ENCODE measurements at regions not wholly inside any gene's neighbourhood (a gene's known extent, or its start where the extent isn't known, plus 50 kb on each side); places are given as distances from the start of the nearest gene placed in this dataset.
"Not testable (repeated sequence)": the region's sequence is repeated elsewhere in the genome, so short reads cannot be mapped to it uniquely, and the experiment has no call there.

DNA sequence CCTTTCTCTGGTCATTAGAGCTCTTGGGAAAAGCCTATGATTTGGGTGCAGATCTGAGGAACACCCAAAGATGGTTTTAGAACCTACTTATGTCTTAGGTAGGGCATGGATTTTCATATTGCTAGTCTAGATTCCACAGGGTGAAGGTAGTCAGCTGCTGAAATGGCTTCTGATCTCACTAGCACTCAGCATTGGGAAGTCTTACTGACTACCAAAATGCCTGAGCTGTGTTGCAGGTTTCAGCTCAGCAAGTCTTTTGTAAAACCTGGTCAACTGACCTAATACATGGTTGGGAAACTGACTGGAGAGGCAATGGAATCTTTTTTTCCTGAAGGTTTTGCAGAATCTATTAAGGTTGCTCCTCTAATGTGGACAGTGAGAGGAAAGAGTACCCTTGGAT lies 136.4 kb downstream of the CCNG2 start:
- ATAC-seq (ENCODE audit: poor library complexity) = no peak
- no peak for DNase-seq
- intact Hi-C loops (cut with DNase I) = no loop called here

DNA sequence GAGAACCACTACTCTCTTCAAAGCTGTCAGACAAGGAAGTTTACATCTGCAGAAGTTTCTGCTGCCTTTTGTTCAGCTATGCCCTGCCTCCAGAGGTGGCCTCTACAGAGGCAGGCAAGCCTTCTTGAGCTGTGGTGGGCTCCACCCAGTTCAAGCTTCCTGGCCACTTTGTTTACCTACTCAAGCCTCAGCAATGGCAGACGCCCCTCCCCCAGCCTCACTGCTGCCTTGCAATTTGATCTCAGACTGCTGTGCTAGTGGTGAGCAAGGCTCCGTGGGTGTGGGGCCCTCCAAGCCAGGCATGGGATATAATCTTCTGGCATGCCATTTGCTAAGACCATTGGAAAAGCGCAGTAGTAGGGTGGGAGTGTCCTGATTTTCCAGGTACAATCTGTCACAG lies 144.0 kb downstream of the CCNG2 start:
- intact Hi-C loops (cut with DNase I); DNase-seq; ATAC-seq (ENCODE audit: poor library complexity): not testable (repeated sequence)

DNA sequence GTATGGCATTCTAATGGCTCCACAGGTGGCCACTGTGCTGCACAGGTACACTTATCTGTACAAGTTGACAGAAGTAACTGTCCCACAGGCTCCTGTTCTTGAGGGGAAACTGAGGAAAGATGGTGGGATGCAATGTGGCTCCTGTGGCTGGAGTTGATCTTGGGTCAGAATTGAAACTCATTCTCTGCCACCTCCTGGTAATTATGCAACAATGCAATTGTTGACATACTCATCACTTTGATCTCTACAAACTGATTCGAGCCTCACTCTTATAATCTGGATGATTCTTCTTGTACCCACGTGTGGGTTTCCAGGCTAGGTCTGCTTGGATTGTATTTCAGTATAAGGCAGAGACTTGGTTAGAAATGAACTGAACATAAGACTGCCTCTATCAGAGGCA lies 148.8 kb downstream of the CCNG2 start:
- intact Hi-C loops (cut with DNase I) = no loop called here
- DNase-seq (no peak), ATAC-seq (ENCODE audit: poor library complexity) (no peak)

DNA sequence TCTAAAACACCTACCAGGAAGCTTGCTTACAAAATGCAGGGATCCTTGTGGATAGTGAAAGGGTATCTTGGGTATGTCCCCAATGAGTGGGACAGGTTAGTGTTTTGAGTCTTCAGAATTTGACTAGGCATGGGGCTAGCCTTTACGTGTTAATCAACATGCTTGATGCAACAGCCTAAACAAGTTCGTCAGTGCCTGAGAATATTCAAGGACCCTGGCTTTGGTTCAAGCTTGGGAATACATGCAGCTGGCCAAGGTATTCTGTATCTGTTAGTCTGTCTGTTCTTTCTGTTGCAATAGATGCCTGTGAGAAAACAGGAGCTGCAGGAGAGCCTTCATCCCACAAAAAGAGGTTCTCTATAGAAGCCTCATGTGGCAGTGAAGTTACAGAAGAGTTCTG lies 149.5 kb downstream of the CCNG2 start:
- no peak for ATAC-seq (ENCODE audit: poor library complexity)
- DNase-seq = no peak
- intact Hi-C loops (cut with DNase I) = no loop called here

DNA sequence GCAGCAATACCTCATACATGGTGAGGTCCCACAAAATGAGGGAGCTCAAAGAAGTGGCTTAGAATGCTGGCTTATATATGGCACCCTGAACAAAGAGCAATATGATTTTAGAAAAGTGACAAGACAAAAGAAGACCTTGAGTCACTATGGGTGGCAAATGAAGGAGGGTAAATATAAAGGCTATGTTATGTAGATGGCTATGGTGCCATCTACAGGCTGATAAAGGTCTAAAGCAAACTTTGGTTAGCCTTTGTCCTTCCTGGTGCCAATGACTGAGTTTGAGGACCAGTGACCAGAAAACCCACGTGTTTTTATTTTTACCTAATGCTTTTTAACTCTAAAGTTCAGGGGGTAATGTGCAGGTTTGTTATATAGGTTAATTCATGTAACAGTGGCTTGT lies 151.8 kb downstream of the CCNG2 start:
- intact Hi-C loops (cut with DNase I) = no loop called here
- DNase-seq (no peak), ATAC-seq (ENCODE audit: poor library complexity) (no peak)

DNA sequence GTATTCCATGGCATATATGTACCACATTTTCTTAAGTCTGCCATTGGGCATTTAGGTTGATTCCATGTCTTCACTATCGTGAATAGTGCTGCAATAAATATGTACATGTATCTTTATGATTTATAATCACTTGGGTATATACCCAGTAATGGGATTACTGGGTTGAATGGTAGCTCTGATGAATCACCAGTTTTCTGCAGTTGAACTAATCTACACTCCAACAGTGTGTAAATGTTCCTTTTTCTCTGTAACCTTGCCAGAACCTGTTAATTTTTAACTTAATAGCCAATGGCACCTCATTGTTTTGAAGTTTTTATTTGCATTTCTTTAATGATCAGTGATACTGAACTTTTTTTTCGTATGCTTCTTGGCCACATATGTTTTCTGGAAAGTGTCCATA lies 152.5 kb downstream of the CCNG2 start:
- intact Hi-C loops (cut with DNase I) = no loop called here
- DNase-seq (no peak), ATAC-seq (ENCODE audit: poor library complexity) (no peak)

DNA sequence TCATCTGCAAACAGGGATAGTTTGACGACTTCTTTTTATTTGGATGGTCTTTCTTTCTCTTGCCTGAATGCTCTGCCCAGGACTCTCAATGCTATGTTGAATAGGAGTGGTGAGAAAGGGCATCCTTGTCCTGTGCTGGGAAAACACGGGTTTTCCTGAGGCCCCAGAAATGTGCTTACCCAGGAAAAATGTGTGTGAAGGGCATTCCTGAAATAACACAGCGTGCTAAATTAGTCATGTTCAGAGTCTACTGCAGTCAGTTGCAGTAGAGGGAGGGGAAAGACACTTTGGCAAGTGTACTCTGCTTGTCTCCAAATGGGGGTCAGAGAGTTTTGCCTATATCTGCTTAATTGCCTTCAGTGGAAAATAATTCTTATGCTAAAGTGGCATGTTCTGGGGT lies 153.9 kb downstream of the CCNG2 start:
- intact Hi-C loops (cut with DNase I) = no loop called here
- ATAC-seq (ENCODE audit: poor library complexity) = no peak
- no peak for DNase-seq

DNA sequence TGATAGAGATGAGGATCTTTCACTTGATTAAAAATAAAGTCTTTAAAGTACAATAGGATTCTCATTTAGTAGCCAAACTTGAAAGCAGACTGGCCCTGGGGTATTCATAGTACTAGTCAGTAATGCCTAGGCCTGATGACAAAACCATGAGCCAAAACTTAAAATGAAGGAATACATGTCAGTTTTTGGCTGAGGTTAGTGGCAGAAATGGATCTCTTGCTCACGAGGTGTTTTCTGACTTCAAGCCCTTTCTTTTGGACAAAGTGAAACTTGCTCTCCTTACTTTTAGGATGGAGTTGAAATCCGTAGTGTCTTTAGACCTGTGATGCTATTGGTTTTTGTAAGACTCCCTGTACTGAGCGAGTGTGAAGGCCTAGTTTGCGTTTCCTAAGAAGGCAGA lies 157.7 kb downstream of the CCNG2 start:
- intact Hi-C loops (cut with DNase I) = no loop called here
- ATAC-seq (ENCODE audit: poor library complexity) (no peak), DNase-seq (no peak)

DNA sequence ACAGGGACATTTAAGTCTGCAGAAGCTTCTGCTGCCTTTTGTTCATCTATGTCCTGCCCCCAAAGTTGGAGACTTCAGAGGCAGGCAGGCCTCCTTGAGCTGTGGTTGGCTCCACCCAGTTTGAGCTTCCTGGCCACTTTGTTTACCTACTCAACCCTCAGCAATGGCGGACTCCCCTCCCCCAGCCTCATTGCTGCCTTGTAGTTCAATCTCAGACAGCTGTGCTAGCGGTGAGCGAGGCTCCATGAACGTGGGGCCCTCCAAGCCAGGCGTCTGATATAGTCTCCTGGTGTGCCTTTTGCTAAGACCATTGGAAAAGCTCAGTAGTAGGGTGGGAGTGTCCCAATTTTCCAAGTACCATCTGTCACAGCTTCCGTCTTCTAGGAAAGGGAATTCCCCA lies 170.1 kb downstream of the CCNG2 start:
- intact Hi-C loops (cut with DNase I) = no loop called here
- ATAC-seq (ENCODE audit: poor library complexity) = no peak
- DNase-seq = no peak

DNA sequence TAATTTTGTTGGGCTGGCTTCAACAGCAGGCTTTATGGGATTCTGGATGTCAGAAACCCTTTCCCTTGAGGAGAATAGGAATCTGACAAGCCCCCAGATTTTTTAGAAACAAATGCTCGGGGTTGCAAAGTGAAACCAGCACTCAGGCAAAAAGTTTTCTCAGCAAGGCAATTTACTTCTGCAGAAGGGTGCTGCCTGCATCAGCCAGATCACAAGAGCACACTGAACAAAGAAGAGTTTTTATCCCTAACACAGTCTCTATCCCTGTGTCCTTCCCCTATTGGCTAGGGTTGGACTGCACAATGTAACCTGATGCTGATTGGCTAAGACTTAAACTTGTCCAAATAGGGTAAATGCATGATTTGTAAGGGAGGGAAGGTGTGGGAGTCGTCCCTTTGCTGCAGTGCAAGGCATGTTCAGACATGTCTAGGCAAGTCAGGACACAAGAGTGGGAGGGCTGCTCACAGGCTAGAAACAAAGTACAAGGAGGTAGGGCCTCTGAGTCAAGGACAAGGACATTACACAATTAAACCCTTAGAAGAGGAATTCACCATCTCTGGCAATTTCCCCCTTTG lies 175.8 kb downstream of the CCNG2 start:
- no peak for DNase-seq
- ATAC-seq (ENCODE audit: poor library complexity) = no peak
- intact Hi-C loops (cut with DNase I) = no loop called here

DNA sequence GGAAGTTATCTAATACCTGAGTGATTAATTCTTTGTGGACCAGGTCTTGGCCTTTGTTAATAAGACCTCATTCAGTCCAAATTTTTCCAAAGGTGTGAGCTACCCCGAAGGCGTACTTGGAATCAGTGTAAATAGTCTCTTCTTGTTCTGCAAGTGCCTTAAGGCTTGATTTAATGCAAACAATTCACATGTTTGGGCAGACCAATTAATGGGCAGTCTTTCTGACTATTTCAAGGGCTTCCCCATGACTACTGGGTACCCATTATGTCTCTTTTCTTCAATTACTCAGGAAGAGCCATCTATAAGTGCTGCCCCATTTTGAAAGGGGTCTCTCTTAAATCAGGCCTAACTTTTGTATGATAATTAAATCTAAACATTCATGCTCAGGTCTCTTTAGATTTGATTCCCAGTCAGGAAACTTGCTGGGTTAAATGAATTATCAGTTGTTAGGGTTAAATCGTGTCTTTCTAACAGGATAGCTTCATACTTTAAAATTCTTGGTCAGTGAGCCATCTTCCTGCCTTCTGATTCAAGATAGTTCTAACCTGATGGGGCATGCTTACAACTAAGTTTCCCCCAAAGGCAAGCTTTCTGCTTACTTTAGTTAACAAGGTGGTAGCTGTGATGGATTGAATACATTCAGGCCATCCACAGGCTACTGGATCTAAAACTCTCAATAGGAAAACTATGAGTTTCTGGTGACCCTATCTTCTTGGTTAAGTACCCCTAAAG lies 179.6 kb downstream of the CCNG2 start:
- no peak for ATAC-seq (ENCODE audit: poor library complexity)
- intact Hi-C loops (cut with DNase I) = no loop called here
- DNase-seq = no peak

DNA sequence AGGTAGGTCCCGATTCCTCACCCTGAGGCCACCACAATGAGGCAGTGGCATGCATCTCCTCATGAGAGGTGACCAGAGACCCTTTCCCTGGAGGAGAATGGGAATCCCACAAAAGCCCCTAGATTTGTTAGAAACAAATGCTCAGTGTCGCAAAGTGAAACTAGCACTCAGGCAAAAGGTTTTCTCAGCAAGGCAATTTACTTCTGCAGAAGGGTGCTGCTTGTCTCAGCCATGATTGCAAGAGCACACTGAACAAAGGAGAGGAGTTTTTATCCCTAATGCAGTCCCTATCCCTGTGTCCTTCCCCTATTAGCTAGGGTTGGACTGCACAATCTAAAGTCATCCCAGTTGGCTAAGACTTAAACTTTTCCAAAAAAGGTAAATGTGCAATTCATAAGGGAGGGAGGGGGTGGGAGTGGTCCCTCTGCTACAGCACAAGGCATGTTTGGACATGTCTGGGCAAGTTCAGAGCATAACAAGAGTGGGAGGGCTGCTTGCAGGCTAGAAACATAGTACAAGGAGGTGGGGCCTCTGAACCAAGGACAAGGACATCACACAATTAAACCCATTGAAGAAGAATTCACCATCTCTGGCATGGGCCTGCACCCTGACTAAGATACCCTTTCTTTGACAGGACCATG lies 185.3 kb downstream of the CCNG2 start:
- ATAC-seq (ENCODE audit: poor library complexity) = no peak
- intact Hi-C loops (cut with DNase I) = no loop called here
- DNase-seq = no peak

DNA sequence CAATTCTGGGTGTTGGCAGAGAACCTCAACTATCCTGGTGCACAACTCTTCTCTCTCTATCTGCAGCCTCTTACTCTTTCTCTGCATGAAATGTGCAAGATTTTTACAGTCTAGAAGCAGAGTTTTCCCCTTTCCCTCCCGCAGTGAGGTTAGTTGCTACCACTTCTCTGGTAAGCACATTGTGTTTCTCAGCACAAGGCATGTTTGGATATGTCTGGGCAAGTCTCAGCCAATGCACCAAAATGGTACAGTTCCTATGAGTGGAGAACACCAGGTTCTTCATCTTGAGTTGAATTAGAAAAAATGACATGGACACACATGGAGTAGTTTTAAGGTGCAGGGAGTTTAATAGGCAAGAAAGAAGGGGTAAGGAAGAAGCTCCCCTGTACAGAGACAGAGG lies 187.0 kb downstream of the CCNG2 start:
- intact Hi-C loops (cut with DNase I) = no loop called here
- DNase-seq (no peak), ATAC-seq (ENCODE audit: poor library complexity) (no peak)

DNA sequence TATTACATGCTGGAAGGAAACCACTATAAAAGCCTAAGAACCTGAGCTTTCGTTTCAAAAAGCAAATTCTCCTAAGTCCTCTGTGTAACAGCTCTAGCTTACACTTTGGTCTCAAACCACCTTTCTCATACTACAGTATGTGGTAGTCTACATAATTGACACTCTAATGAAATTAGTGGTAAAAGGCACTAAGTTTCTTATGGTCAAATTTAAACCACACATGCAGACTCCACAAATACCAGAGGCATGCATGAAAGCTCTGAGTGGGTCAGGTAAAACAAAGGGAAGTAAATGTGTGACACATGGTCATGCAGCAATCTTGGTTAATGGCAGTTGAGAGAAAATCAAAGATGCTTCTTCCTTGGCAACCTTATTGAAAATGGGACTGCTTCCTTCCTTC lies 187.8 kb downstream of the CCNG2 start:
- DNase-seq = no peak
- ATAC-seq (ENCODE audit: poor library complexity) = no peak
- intact Hi-C loops (cut with DNase I) = no loop called here

DNA sequence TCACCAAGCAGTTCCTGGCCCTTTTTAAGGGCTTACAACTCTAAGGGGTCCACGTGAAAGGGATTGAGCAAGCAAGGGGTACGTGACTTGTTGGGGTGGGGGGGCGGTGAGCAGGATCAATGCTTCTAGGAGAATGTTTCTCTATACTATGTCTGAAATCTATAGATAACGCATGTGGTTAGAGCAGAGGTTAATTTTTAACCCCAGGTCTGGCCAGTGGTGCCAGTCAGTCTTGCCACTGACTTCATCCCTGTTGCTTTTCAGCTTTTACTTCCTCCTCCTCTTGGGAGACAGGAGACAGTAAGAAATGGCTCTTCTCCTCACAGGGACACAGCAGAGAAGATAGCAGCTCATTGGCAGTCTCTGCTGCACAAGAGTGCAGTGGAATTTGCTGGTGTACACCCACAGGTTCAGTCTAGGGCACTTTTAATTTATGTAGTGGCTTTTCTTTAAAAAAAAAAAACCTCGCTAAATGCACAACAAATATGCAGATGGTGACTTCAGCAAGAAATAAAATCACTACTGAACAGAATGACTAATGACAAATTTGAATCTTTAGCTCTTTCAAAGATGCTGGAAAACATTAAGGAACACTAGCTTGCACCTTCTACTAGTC lies 190.5 kb downstream of the CCNG2 start:
- ATAC-seq (ENCODE audit: poor library complexity) (no peak), DNase-seq (no peak)
- intact Hi-C loops (cut with DNase I) = no loop called here

DNA sequence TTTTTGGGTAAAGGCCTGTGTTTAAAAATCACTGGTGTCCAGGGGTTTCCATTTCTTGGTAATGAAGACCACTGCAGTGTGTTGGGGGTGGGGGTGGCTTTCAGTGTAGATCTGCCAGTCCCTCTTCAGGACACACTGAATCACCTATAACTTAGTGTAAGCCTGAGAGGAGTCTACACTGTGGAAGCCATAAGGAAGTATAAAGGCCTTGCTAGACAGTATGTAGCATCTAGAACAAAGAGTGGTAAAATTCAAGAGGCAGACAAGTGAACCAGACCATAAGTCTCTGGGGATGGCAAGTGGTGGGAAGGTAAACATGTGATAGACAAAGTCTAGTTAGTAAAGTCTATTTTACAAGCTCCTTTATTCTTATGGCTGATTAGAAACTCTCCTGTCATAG lies 191.8 kb downstream of the CCNG2 start:
- ATAC-seq (ENCODE audit: poor library complexity) (no peak), DNase-seq (no peak)
- intact Hi-C loops (cut with DNase I) = no loop called here

DNA sequence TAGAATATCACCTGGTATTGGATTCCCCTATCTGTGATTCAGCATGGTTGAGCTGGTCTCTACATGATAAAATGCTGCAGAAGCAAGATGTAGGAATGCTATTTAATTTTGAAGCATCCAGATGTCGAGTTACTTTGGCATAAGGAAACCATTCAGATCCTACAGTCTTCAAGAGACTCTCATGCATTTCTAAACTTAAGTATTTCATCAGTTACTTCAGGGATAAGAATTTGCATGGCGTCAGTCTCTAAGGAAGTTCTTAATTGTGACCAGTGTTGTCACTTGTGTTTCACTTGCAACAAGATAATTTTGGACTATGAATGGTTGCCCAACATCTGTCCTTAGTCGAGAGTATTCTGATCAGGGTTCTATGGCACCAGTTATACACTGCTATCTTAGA lies 192.4 kb downstream of the CCNG2 start:
- intact Hi-C loops (cut with DNase I) = no loop called here
- ATAC-seq (ENCODE audit: poor library complexity) (no peak), DNase-seq (no peak)

DNA sequence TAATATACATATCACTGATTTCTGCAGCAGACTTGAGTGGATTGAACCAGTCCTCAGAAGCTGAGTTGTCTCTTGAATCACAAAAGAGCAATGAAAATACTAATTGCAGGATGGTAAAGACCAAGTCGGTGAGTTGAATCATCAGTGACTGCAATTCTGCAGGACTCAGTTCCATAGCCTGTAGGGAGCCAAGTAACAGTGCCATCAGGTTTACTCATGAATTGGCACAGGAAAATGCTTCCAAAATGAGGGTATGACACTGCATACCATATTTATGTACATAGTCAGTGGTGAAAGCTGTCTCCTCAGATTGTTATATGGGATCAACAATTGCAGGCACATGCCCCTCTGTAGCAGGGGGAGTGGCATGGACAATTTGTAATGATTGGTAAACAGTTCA lies 192.8 kb downstream of the CCNG2 start:
- intact Hi-C loops (cut with DNase I) = no loop called here
- ATAC-seq (ENCODE audit: poor library complexity) = no peak
- no peak for DNase-seq

DNA sequence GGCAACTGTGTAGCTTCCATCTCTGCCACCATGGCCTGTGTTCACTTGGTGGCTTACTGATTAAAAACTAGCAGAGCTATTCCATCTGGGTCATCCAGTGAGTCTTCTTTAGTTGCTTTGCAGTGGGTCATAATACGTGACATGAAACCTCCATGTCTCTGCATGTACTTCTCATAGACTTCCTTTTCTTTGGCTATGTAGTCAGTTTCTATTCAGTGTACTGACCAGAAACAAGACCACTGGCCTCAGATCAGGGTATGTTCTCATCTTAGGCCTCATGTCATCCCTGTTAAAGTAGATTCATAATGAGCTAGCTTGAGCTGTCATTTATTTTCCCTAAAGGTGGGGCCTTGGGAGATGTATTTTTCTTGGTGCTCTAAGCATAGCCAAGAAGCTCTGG lies 195.2 kb downstream of the CCNG2 start:
- ATAC-seq (ENCODE audit: poor library complexity) (no peak), DNase-seq (no peak)
- intact Hi-C loops (cut with DNase I) = no loop called here

DNA sequence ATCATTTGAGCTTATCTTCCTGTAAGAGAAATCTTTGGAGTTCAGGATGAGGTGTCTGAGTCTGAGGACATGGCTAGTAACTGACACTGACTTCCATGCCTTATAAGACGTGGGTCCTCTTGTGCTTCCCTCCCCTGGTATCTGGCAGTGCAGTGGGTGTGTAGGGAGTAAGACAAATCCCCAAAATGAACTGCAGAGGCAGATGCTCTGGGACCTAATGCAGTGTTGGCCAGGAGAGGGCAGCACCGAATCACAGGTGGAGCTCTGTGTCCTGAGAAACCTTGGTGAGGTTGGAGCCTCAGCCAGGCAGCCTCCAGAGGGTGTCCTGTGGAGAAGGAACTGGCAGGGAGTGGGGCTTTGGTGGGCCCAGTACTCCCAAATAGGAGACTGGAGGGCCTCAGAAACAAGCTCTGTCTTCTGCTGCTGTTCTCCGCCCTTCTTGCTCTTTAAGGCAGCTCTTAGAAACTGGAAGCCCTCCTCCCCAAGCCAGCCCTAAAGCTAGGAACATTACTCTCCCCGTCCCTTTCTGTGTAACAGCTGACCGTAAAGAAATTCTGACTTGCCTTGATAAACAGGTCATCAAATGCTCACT lies 196.8 kb downstream of the CCNG2 start:
- intact Hi-C loops (cut with DNase I); DNase-seq: not testable (repeated sequence)
- peak; percentile 46 for ATAC-seq (ENCODE audit: poor library complexity)
